Endothelial cell of hepatic sinusoid (primary cell): ENCODE measurements at regions not wholly inside any gene's neighbourhood (a gene's known extent, or its start where the extent isn't known, plus 50 kb on each side); places are given as distances from the start of the nearest gene placed in this dataset.
"Not testable (repeated sequence)": the region's sequence is repeated elsewhere in the genome, so short reads cannot be mapped to it uniquely, and the experiment has no call there.

Source experiments
- in situ Hi-C: cut with HindIII; loops from 2 replicates; pipeline ENCODE4 v1.10.0; 2017; ENCODE audit warnings: low sequenced_read_pairs

DNA sequence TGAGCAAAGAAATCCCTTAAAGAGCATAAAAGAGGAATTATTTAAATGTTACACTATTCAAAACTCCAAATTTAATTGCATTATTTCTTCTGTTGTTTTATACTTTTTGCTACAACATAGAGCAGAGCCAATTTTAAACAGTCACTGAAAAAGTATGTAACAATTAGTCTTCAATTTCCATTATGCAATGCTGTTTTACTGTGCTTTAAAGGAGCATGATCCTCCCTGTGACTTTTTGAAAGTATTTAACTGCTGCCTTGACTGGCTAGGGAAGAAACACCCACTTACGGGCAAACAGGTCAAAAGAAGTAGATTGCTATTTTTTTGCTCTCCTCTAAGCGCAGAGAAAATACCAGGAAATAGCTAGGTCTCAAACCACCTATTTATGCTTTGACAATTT, 217.4 kb upstream of the GCFC2 start:
- in situ Hi-C loops = no loop called here

DNA sequence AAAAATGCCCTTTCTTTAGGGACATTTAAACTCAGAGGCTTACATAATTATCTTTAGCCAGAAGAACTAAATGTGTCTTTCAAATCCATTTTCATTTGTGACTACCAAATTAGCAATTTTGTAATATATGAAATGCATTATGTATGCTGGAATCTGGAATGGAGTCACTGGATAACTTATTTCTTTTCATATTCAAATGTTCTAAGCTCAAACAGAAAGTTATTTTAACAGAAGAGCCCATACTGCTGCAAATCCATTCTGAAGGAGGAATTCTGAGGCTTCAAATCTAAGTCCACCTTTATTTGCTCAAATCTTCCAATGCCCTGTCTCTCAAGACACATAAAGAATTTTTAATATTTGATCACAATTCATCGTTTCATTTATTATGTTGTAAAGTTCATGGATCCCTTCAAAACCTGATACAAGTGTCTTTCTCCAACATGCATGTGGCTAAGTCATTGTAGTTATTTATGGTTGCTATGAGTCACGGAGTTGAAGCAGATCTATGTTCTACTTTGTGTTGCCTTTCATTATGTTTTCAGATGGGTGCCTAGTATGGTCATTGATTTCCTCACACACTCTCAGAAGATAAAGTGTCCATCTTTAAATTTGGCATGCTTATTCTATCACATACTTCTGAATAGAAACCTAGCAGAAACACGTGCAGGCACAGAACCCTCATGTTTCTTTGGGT, 214.8 kb upstream of the GCFC2 start:
- in situ Hi-C loops = no loop called here

DNA sequence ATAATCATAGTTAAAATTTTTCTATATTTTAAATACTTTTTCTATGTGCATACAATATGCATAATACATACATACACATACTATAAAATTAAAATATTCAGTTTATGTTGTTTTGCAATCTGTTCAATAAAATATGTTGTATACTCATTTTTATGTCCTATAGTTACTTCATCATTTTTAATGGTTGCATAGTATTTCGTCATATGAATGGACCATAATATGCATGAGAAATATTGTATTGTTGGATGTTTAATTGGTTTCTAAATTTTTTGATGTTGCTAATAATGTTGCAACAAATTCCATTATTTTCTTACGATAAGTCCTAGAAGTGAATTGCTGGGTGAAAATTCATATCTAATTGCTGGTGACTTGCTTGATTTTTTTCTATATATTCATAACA, 211.5 kb upstream of the GCFC2 start:
- in situ Hi-C loops = no loop called here

DNA sequence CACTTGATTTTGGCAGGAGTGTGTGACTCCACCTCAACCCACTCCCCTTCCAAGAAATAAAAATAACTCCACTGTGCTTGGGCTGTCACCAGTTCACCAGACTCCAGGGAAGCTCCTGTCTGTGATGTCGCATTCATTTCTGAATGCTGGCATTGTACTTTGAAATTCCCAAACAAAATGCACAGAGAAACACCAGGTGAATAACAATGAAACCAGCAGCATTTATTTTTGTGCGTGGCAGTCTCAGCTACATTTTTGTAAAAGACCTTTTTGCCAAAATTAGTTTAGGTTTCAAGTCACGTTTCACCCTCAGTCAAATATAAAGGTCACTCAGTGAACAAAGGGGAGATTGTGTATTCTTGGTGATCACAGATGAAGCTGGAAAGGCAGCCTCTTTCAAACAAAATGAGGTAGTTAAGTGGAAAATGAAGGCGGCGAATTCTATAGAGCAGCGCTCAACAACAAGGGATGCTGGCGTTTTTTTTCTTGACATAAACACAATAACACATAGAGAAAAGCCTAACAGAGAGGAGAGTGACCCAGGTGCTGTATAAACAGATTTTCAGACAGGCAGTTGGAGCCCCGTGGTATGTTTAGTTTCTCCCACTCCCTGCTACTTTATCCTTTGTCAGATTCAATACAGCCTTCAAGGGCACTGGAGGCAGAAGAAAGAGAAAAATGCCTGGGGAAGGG, 210.3 kb upstream of the GCFC2 start:
- in situ Hi-C loops = no loop called here

DNA sequence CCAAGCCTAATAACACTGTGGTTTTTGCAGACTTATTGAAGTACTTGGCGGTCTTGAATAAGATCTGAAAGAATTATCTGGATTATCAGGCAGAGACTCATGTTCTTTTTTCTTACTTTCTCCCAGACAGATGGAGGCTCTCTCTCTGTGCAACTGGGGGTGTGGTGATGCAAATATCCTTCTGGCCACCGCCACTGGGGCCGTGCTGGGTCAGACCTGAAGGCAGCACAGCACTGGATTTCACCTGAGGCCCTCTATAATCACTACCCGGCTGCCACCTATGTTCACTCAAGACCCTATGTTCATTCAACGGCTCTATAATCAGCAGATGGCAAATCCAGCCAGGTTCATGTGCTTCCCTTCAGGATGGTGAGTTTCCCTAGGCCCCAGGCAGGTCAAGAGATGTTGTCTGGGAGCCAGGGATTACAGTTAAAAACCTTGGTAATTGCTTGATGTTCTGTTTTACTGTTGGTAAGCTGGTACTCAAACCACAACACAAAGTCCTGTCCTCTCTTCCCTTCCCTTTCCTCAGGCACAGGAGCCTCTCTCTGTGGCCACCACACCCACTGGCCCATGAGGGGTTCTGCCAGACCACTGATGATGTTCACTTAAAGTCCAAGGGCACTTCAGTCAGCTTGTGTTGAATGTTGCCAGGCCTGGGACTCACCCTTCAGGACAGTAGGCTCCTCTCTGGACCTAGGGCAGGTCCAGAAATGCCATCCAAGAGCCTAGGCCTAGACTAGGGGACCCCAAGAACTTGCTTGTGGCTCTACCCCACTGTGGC, 205.3 kb upstream of the GCFC2 start:
- in situ Hi-C loops = no loop called here

DNA sequence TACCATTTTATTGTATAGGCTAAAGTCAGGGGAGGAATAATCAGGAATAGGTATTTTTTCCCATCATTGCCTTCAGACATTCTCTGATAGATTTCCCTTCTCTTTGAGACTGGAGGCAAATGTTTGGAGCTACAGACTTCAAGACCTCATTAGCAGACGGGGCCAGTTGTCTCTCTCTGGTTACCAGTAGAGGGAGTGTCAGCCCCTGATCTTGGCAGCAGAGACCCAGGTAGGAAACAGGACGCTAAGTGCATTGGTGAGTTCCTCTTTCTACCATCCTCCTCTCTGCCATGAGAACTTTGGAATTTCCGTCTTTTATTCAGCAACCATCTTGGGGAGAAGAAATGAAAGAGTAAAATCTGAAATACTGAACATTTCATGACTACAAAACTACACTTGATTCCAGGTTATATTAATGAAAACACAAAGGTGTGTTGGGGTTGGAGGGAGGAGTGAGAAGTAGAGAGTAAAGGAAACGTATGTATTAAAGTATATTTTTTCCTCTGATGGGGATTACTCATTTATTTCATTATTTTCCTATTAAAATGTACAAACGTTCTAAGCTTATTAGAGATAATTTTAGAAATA, 186.2 kb upstream of the GCFC2 start:
- in situ Hi-C loops = no loop called here

DNA sequence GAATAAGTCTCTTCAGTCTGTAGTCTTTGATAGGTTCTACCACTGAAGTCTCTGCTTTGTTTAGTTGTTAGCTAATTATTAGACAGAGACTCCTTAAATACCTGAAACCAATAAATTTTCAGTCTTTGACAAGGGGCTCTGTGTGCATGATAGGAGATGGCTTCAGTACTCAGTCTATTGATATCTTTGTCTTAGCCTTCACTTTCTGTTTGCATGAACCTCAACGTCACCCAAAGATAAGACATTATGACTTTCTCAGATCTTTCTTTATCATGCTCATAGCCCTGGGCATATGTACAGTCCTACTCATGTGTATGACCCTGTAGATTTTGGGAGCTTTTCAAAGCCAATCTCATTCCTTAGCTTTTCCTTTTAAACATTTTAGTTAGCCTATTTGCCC, 183.5 kb upstream of the GCFC2 start:
- in situ Hi-C loops = no loop called here

DNA sequence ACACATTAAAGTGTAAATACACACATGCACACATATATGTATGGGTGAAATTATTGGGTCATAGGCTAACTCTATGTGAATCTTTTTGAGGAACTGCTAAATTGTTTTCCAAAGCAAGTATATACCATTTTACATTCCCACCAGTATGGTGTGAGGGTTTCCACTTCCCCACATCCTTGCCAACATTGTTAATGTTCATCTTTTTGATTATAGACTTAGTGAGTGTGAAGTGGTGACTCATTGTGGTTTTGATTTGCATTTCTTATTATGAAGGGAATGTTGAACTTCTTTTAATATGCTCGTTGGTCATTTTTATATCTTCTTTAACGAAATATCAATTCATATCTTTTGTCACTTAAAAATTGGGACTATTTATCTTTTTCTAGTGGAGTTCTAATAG, 181.8 kb upstream of the GCFC2 start:
- in situ Hi-C loops = no loop called here

DNA sequence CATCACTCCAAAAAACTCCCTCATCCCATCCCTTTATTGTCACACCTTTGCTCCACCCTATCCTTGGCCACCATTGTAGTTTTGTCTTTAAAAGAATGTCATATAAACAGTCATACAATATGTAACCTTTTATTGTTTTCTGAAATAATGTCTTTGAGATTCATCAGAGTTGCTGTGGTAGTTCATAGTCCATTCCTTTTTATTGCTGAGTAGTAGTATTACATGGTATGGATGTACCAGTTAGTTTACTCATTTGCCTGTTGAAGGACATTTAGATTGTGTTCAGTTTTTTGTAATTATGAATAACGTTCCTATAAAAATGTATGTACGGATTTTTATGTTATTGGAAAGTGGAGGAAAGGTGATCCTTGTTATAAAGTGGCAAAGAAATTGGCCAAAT, 171.8 kb upstream of the GCFC2 start:
- in situ Hi-C loops = no loop called here

DNA sequence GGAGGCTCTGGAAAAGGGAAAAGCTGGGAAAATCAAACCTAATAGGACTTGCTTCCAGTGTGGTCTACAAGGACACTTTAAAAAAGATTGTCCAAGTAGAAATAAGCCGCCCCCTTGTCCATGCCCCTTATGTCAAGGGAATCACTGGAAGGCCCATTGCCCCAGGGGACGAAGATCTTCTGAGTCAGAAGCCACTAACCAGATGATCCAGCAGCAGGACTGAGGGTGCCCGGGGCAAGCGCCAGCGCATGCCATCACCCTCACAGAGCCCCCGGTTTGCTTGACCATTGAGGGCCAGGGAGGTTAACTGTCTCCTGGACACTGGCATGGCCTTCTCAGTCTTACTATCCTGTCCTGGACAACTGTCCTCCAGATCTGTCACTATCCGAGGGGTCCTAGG, 164.9 kb upstream of the GCFC2 start:
- in situ Hi-C loops = not testable (repeated sequence)

DNA sequence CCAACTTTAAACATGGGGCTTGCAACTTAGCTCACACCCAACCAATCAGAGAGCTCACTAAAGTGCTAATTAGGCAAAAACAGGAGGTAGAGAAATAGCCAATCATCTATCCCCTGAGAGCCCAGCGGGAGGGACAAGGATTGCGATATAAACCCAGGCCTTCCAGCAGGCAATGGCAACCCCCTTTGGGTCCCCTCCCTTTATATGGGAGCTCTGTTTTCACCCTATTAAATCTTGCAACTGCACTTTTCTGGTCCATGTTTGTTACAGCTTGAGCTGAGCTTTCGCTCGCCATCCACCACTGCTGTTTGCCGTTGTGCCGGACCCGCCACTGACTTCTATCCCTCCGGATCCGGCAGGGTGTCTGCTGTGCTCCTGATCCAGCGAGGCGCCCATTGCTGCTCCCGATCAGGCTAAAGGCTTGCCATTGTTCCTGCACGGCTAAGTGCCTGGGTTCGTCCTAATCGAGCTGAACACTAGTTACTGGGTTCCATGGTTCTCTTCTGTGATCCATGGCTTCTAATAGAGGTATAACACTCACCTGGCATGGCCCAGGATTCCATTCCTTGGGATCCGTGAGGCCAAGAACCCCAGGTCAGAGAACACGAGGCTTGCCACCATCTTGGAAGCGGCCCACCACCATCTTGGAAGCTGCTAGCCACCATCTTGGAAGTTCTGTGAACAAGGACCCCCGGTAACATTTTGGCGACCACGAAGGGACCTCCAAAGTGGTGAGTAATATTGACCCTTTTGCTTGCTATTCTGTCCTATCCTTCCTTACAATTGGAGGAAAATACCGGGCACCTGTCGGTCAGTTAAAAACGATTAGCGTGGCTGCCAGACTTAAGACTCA, 161.3 kb upstream of the GCFC2 start:
- in situ Hi-C loops = not testable (repeated sequence)

DNA sequence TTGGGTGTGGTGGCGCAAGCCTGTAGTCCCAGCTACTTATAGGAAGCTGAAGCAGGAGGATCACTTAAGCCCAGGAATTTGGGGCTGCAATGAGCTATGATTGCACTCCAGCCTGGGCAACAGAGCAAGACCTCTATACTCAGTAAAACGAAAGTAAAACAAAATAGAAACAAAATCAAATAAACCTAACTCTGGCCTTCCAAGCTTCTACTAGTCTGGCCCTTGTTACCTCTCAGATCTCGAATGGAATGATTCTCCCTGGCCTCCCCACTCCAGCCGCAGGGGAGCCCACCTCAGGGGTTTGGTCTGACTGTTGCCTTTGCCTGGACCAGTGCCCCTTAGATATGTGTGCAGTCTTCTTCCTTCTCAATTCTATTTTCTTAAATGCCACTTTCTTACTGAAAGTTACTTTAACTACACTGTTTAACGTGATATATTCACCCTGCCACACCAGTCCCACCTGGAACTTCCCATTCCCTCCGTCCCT, 160.0 kb upstream of the GCFC2 start:
- in situ Hi-C loops = no loop called here

DNA sequence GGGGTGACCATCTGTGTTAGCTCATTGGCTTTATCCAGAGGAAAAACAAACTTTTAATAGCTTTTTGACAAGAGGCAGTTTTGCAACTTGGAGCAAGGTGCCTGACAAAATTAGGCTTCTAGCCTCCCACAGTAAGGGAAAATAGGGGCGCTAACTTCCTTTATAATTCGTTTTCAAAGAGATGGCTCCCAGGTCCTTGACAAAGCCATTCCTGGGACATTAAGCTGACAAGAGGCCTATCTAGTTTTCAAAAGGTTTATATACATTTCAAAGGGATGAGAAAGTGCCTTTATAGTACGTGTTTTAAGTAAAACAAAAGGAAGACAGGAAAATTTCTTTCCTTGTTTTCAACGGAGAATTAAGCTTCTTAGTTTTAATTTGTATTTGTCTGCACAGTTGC, 159.4 kb upstream of the GCFC2 start:
- in situ Hi-C loops = no loop called here

DNA sequence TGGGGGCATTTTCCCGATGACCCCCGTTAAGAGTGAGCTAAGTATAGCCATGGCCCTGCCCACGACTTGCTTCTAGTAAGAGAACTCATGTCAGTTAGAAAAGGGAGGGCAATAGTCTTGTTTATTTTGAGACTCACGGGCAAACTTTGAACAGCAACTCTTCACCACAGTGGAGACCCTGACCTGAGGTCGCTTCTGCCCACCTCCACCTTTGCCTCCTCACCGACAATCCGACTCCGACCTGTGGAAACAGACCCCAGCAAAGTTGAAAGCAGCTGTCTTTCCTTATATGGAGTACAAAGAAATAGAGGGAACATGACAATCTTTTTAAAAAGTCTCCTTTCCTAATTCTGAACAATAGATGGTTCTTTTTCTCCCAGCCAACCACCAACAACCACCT, 155.0 kb upstream of the GCFC2 start:
- in situ Hi-C loops = no loop called here

DNA sequence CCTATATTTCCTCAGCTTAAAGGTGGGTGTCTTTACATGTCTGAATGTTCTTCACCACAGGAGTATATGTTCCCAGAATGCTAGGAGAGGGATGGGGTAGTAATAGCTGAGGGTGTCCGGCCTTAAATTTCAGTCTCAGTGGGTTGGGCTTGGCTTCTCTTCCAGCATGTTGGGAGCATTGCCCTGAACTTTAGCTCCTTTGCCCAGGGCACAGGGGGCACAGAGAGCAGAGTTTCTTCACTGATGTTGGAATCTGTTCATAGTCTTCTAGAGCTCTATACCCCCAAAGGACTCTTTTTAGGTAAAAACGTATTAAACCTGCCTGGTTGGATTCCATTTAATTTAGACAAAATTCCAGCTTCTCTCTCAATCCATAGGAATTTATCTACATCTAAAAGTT, 154.4 kb upstream of the GCFC2 start:
- in situ Hi-C loops = no loop called here

DNA sequence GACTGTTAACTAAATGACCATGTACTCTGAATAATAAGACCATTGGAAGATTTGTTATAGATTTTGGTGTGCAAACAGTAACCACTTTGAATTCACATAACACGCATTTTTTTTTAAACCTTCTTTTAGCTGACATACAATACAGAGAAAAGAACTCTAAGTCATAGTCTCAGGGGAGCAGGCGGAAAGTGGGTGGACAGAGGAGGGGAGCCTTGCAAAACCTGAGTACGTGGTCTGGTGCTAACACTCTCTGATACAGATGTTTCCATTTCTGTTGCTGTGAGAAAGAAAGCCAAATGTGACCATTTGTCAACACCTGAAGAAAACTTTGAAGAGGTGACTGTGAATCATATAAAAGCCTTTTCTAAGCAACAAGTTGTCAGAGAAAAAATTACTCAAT, 151.8 kb upstream of the GCFC2 start:
- in situ Hi-C loops = no loop called here

DNA sequence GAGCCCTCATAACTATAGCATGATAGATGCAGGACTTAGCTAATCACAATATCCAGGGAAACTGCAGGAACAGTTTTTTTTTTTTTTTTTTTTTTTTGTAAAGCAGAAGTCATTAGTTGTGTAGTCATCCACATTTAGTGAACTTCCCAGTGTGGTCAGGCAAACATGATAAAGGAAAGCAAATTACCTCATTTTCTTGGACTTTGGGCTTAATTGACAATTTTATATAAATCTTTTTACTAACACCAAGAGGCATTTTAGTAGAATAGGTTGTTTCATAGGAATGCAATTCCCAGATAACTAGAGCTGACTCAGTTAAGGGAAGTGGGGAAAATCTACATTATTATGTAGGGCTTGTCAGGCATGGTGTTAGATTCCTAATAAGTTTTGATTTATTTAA, 142.7 kb upstream of the GCFC2 start:
- in situ Hi-C loops = no loop called here

DNA sequence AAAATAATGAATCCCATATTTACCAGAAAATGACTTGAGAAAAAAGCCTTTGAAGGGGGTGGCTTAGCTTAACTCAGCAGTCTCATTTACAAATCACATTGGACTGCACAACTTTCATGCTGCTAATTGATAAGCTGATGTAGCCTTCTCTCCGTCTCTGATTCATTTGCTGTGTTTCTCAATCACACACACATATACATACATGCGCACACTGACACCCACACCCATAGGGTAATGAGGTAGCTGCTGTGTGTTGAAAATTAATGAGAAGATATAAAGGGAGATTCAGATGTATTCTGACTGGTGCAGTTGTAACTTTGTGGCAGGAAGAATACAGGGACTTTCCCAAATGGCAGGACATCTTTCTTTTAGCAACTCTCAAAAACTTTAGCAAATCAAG, 141.9 kb upstream of the GCFC2 start:
- in situ Hi-C loops = no loop called here

DNA sequence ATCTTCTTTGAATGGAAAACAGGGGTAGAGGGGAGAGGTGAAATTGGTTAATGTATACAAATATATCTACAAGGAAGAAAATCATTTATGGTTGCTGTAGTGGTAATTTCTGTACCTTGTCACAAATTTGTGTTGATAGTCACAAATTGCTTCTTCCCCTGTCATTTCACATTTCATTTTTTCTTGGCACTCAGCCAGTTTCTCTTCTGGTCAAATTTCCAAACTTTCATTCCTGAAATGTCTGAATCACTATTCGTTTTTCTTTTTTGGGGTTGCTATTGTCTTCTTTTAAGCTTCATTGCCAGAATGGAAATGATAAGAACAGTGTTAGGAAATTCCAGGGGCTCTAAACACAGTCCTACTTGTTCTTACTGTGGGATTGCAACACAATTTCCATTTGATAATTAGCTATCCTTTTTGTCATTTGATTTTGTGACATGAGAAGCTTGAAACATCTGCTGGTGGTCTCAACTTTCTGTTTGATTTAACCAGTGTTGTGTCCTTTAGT, 136.0 kb upstream of the GCFC2 start:
- in situ Hi-C loops = no loop called here

DNA sequence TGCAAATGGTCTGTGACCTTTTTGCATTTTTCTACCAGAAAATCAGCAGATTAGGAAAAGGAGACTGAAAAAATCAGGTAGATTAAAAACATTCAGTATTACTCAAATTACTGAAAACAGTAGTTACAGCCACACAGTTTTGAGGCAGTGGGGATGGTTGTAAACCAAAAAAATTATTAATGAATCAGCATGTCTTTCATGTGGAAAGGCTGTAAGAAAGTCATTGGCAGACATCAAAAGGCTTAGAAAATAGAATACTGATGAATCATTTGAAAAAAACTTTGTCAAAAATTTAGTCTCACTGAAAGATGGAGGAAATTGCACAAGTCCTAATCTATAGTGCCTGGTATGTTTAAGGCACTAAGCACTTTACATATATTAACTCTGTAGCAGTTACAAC, 133.9 kb upstream of the GCFC2 start:
- in situ Hi-C loops = no loop called here
